ENCODE measurements at regions not wholly inside any gene's neighbourhood (a gene's known extent, or its start where the extent isn't known, plus 50 kb on each side); places are given as distances from the start of the nearest gene placed in this dataset.

DNA sequence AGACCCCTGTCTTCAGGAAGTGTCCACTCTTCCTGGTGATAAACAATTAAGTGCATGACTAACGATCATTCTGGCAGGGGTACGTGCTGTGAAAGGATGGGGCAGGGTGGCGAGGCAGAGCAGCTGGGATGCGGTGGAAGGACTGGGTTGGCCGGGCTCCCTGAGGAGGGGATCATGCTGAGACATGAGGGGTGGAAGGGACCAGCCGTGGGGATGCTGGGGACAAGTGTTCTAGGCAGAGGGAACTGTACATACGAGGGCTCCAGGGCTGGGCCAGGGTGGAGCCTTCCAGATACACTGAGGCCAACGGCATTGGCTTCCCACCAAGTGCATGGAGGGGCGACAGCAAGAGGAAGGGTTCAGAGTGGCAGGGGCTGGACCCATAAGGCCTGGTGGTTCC, 65.7 kb upstream of the SIRPA start:
- TF ChIP-seq, protein P1, sequence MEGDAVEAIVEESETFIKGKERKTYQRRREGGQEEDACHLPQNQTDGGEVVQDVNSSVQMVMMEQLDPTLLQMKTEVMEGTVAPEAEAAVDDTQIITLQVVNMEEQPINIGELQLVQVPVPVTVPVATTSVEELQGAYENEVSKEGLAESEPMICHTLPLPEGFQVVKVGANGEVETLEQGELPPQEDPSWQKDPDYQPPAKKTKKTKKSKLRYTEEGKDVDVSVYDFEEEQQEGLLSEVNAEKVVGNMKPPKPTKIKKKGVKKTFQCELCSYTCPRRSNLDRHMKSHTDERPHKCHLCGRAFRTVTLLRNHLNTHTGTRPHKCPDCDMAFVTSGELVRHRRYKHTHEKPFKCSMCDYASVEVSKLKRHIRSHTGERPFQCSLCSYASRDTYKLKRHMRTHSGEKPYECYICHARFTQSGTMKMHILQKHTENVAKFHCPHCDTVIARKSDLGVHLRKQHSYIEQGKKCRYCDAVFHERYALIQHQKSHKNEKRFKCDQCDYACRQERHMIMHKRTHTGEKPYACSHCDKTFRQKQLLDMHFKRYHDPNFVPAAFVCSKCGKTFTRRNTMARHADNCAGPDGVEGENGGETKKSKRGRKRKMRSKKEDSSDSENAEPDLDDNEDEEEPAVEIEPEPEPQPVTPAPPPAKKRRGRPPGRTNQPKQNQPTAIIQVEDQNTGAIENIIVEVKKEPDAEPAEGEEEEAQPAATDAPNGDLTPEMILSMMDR (IDR thresholded peaks at IDR 0.05) = no peak
- no peak for TF ChIP-seq POLR2A (IDR thresholded peaks at IDR 0.05)
